ENCODE measurements at regions not wholly inside any gene's neighbourhood (a gene's known extent, or its start where the extent isn't known, plus 50 kb on each side); places are given as distances from the start of the nearest gene placed in this dataset.

DNA sequence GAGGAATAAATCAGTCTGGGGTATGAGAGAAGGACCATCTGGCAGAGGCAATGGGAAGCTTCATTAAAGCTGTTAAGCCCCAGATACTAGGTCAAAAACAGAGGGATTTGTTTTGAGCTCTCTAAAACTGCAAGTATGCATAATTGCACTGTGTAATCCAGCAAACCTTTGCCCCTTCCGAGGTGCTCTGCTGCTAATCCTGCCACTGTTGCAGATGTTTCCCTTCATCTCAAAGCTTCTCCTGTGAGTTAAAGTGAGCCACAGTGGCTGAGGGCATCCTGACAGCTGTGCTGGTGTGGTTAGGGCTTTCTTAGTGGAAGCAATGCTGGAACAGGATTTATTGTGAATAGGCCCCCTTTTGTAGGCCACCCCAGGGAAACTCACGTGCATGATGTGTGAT, 160.3 kb upstream of the TRPC7 start:
- TF ChIP-seq EZH2 (optimal IDR thresholded peaks at IDR 0.05; ENCODE audit: low read depth, low read length) = no peak
- TF ChIP-seq CTCF (IDR thresholded peaks at IDR 0.05; ENCODE audit: low read length) = no peak
- TF ChIP-seq EZH2phosphoT487 (IDR thresholded peaks at IDR 0.05; ENCODE audit: low read length) = no peak
